ENCODE measurements at regions not wholly inside any gene's neighbourhood (a gene's known extent, or its start where the extent isn't known, plus 50 kb on each side); places are given as distances from the start of the nearest gene placed in this dataset.

DNA sequence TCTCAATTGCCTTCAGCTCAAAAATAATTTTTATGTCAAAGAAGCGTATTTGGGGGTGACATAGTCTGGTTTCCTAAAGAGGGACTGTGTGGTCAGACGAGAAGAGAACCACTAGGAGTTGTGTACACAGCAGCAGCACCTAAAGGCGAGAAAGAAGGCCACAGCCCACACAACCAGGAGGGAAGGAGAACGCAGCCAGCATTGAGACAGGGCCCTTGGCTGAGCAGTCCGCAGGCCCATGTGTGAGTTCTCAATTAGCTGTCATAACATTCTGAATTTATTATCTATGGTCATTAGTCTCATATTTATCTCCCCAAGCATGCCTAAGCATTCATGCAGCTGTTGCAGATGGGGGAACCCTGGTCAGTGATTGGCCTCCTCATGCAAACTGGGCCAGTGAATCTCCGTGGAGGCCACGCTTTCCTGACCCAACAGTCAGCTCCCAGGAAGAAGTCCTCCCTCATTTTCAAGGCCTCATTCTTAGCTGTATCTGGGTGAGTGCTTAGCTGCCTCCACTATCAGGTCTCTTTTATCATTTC, 81.2 kb upstream of the ATF7IP start:
- TF ChIP-seq CTCF (IDR thresholded peaks at IDR 0.05; ENCODE audit: low read depth, low read length, missing input control) (no peak), FOXA1 (IDR thresholded peaks at IDR 0.05) (no peak)

Data from liver (tissue), 2 donors.